Natural killer cell treated with Interleukin-12 subunit alpha and Interleukin-12 subunit beta and Interleukin-15 and Interleukin-18, amount 100 ng/mL, for 72 hours (primary cell): ENCODE measurements at regions not wholly inside any gene's neighbourhood (a gene's known extent, or its start where the extent isn't known, plus 50 kb on each side); places are given as distances from the start of the nearest gene placed in this dataset.

Experiments used
- ATAC-seq, 2 donors: fragments of 150-1000 bp; cut with Tn5 transposase in 1 of 2; sonication (Bioruptor Pico), chemical (Tn5 transposase) in 1 of 2; 2 replicates each; pipeline ENCODE4 v1.10.0; 2021
- DNase-seq: peaks from one replicate; pipeline ENCODE4 v3.0.0; 2022; ENCODE audit warnings: low spot score
- H3K27ac Mint-ChIP-seq, 2 donors: 1 replicate in 1 of 2; 2 replicates in 1 of 2; pipeline ENCODE4 v1.8.0; 2022; ENCODE audit warnings: mixed read lengths in 2 of 2, mild to moderate bottlenecking in 1 of 2, moderate library complexity in 1 of 2
- H3K27me3 Mint-ChIP-seq, 2 donors: 1 replicate in 1 of 2; 2 replicates in 1 of 2; pipeline ENCODE4 v1.8.0; 2022; ENCODE audit warnings: mixed read lengths in 2 of 2
- H3K36me3 Mint-ChIP-seq: one replicate; pipeline ENCODE4 v1.8.0; 2022; ENCODE audit warnings: mixed read lengths
- H3K4me1 Mint-ChIP-seq, 2 donors: 1 replicate in 1 of 2; 2 replicates in 1 of 2; pipeline ENCODE4 v1.8.0; 2022; ENCODE audit warnings: low read depth in 2 of 2, mixed read lengths in 2 of 2, mild to moderate bottlenecking in 1 of 2
- H3K4me3 Mint-ChIP-seq: one replicate; pipeline ENCODE4 v1.8.0; 2022; ENCODE audit warnings: mixed read lengths
- H3K9me3 Mint-ChIP-seq: 2 replicates; pipeline ENCODE4 v1.8.0; 2022; ENCODE audit warnings: mixed read lengths

- Mint-ChIP-seq H3K27ac (peak overlapping the region; percentile 93 to 97), H3K36me3 (no peaks in the 10 kb centered on the region), H3K4me3 (peak overlapping the region; percentile 87), H3K4me1 (peaks cover 41 to 47% of the 10 kb centered on the region in 2 donors), H3K9me3 (peaks cover 4% of the 10 kb centered on the region), H3K27me3 (peaks cover 19 to 22% of the 10 kb centered on the region in 2 donors)
- DNase-seq (no peak), ATAC-seq (peak in 1 of 2 donors; percentile 8)
Measured at GRCh38 chr15:91468871-91469580, 369.0 kb downstream of the SV2B start.

GRCh38 chr15:91469632-91470567, 369.8 kb downstream of the SV2B start:
- Mint-ChIP-seq H3K4me3 (peak overlapping the region; percentile 87), H3K36me3 (no peaks in the 10 kb centered on the region), H3K4me1 (peaks cover 41 to 47% of the 10 kb centered on the region in 2 donors), H3K27me3 (peaks cover 19 to 22% of the 10 kb centered on the region in 2 donors), H3K9me3 (peaks cover 4% of the 10 kb centered on the region), H3K27ac (peak overlapping the region; percentile 93 to 97)
- peak; percentile 89 to 93 for ATAC-seq
- DNase-seq = peak; percentile 84

- Mint-ChIP-seq H3K27ac (peak overlapping the region; percentile 69 to 97), H3K27me3 (peaks cover 17 to 19% of the 10 kb centered on the region in 2 donors), H3K36me3 (no peaks in the 10 kb centered on the region), H3K4me3 (peak overlapping the region; percentile 87), H3K4me1 (peaks cover 41 to 44% of the 10 kb centered on the region in 2 donors), H3K9me3 (peaks cover 4% of the 10 kb centered on the region)
- no peak for DNase-seq
- no peak for ATAC-seq
Measured at GRCh38 chr15:91471468-91471867, 371.4 kb downstream of the SV2B start.

- Mint-ChIP-seq H3K27ac (peak overlapping the region; percentile 41 to 97), H3K9me3 (peaks cover 4% of the 10 kb centered on the region), H3K27me3 (peaks cover 19 to 25% of the 10 kb centered on the region in 2 donors), H3K4me3 (peak overlapping the region; percentile 72), H3K36me3 (no peaks in the 10 kb centered on the region), H3K4me1 (peaks cover 41 to 44% of the 10 kb centered on the region in 2 donors)
- DNase-seq (no peak), ATAC-seq (no peak)
Measured at GRCh38 chr15:91472316-91472756, 372.3 kb downstream of the SV2B start.

- peaks cover 4% of the 10 kb centered on the region for H3K9me3 Mint-ChIP-seq
- peaks cover 14 to 26% of the 10 kb centered on the region in 2 donors for H3K27me3 Mint-ChIP-seq
- DNase-seq (no peak), ATAC-seq (no peak)
- no peak overlapping the region for H3K4me3 Mint-ChIP-seq
- no peaks in the 10 kb centered on the region for H3K36me3 Mint-ChIP-seq
- peaks cover 35 to 40% of the 10 kb centered on the region in 2 donors for H3K4me1 Mint-ChIP-seq
- no peak overlapping the region for H3K27ac Mint-ChIP-seq
Measured at GRCh38 chr15:91473894-91474545, 374.0 kb downstream of the SV2B start.

- H3K27me3 Mint-ChIP-seq = peaks cover 2 to 12% of the 10 kb centered on the region in 2 donors
- H3K27ac Mint-ChIP-seq = no peak overlapping the region
- H3K4me1 Mint-ChIP-seq = peaks cover 8 to 12% of the 10 kb centered on the region in 2 donors
- H3K4me3 Mint-ChIP-seq = no peak overlapping the region
- no peaks in the 10 kb centered on the region for H3K9me3 Mint-ChIP-seq
- DNase-seq (no peak), ATAC-seq (no peak)
- H3K36me3 Mint-ChIP-seq = no peaks in the 10 kb centered on the region
Measured at GRCh38 chr15:91476861-91477260, 376.6 kb upstream of the SLCO3A1 start.

GRCh38 chr15:91478717-91479191, 374.8 kb upstream of the SLCO3A1 start:
- Mint-ChIP-seq H3K27me3 (peaks cover 2 to 12% of the 10 kb centered on the region in 2 donors), H3K27ac (no peak overlapping the region), H3K36me3 (no peaks in the 10 kb centered on the region), H3K4me1 (peaks cover 2 to 7% of the 10 kb centered on the region in 2 donors), H3K4me3 (no peak overlapping the region), H3K9me3 (no peaks in the 10 kb centered on the region)
- DNase-seq (no peak), ATAC-seq (no peak)

- ATAC-seq (no peak), DNase-seq (no peak)
- Mint-ChIP-seq H3K4me1 (peaks cover 2 to 7% of the 10 kb centered on the region in 2 donors), H3K27ac (no peak overlapping the region), H3K4me3 (no peak overlapping the region), H3K9me3 (no peaks in the 10 kb centered on the region), H3K36me3 (no peaks in the 10 kb centered on the region), H3K27me3 (peaks cover 10 to 12% of the 10 kb centered on the region in 2 donors)
Measured at GRCh38 chr15:91480426-91480825, 373.1 kb upstream of the SLCO3A1 start.

GRCh38 chr15:91482799-91483198, 370.7 kb upstream of the SLCO3A1 start:
- Mint-ChIP-seq H3K4me1 (peaks cover 2 to 7% of the 10 kb centered on the region in 2 donors), H3K27ac (no peak overlapping the region), H3K4me3 (peak overlapping the region; percentile 3), H3K27me3 (peaks cover 6 to 7% of the 10 kb centered on the region in 2 donors), H3K36me3 (no peaks in the 10 kb centered on the region), H3K9me3 (no peaks in the 10 kb centered on the region)
- DNase-seq = no peak
- ATAC-seq = no peak

GRCh38 chr15:91484141-91484540, 369.4 kb upstream of the SLCO3A1 start:
- no peak overlapping the region for H3K4me3 Mint-ChIP-seq
- ATAC-seq = no peak
- H3K27ac Mint-ChIP-seq = no peak overlapping the region
- no peak for DNase-seq
- no peaks in the 10 kb centered on the region for H3K9me3 Mint-ChIP-seq
- no peaks in the 10 kb centered on the region for H3K36me3 Mint-ChIP-seq
- peaks cover 8 to 10% of the 10 kb centered on the region in 2 donors for H3K27me3 Mint-ChIP-seq
- H3K4me1 Mint-ChIP-seq = peaks cover 2 to 7% of the 10 kb centered on the region in 2 donors

GRCh38 chr15:91488452-91488851, 365.1 kb upstream of the SLCO3A1 start:
- DNase-seq (no peak), ATAC-seq (no peak)
- H3K27ac Mint-ChIP-seq = no peak overlapping the region
- no peaks in the 10 kb centered on the region for H3K36me3 Mint-ChIP-seq
- H3K4me1 Mint-ChIP-seq = peaks cover 9 to 19% of the 10 kb centered on the region in 2 donors
- no peaks in the 10 kb centered on the region for H3K9me3 Mint-ChIP-seq
- no peak overlapping the region for H3K4me3 Mint-ChIP-seq
- H3K27me3 Mint-ChIP-seq = peaks cover 16 to 18% of the 10 kb centered on the region in 2 donors

GRCh38 chr15:91490211-91490610, 363.3 kb upstream of the SLCO3A1 start:
- no peaks in the 10 kb centered on the region for H3K9me3 Mint-ChIP-seq
- H3K4me1 Mint-ChIP-seq = peaks cover 9 to 19% of the 10 kb centered on the region in 2 donors
- H3K36me3 Mint-ChIP-seq = no peaks in the 10 kb centered on the region
- ATAC-seq = no peak
- no peak for DNase-seq
- peaks cover 11 to 18% of the 10 kb centered on the region in 2 donors for H3K27me3 Mint-ChIP-seq
- H3K27ac Mint-ChIP-seq = peak overlapping the region in 1 of 2 donors; percentile 39
- H3K4me3 Mint-ChIP-seq = no peak overlapping the region
